Stomach smooth muscle (tissue), 2 donors: ENCODE measurements at regions not wholly inside any gene's neighbourhood (a gene's known extent, or its start where the extent isn't known, plus 50 kb on each side); places are given as distances from the start of the nearest gene placed in this dataset.

Experiments used
- H3K27ac ChIP-seq: one replicate; pipeline ENCODE4 v1.7.0; 2013; ENCODE audit warnings: mild to moderate bottlenecking, low read length, inconsistent platforms
- H3K27me3 ChIP-seq, 2 donors: one replicate each; pipeline ENCODE4 v1.7.0; 2013; ENCODE audit warnings: low read length in 2 of 2; ENCODE audit not compliant: insufficient read depth in 2 of 2, control insufficient read depth in 1 of 2
- H3K36me3 ChIP-seq, 2 donors: one replicate each; pipeline ENCODE4 v1.7.0; 2013; ENCODE audit warnings: low read length in 2 of 2; ENCODE audit not compliant: control insufficient read depth in 2 of 2, insufficient read depth in 2 of 2
- H3K4me1 ChIP-seq: one replicate; pipeline ENCODE4 v1.7.0; 2013; ENCODE audit warnings: low read length; ENCODE audit not compliant: control insufficient read depth, insufficient read depth
- H3K4me3 ChIP-seq, 2 donors: one replicate each; pipeline ENCODE4 v1.7.0; 2013; ENCODE audit warnings: low read length in 2 of 2
- H3K9ac ChIP-seq, 2 donors: one replicate each; pipeline ENCODE4 v1.7.0; 2013; ENCODE audit warnings: low read length in 2 of 2, mild to moderate bottlenecking in 1 of 2
- H3K9me3 ChIP-seq, 2 donors: one replicate each; pipeline ENCODE4 v1.7.0; 2013; ENCODE audit warnings: low read length in 2 of 2; ENCODE audit not compliant: control insufficient read depth in 2 of 2
- donor health status: healthy.
- donor health status: Pancreatic carcinoma.

- H3K27me3 ChIP-seq: no peaks in the 10 kb centered on the region
- no peaks in the 10 kb centered on the region for H3K9me3 ChIP-seq
- H3K27ac ChIP-seq: no peak overlapping the region
- H3K36me3 ChIP-seq: no peaks in the 10 kb centered on the region
- H3K9ac ChIP-seq: no peak overlapping the region
- H3K4me1 ChIP-seq: no peaks in the 10 kb centered on the region
- H3K4me3 ChIP-seq: no peak overlapping the region
Measured at GRCh38 chr1:101389547-101389929, 152.7 kb downstream of the S1PR1 start.

- Histone ChIP-seq H3K27me3 (no peaks in the 10 kb centered on the region), H3K27ac (no peak overlapping the region), H3K9ac (no peak overlapping the region), H3K9me3 (no peaks in the 10 kb centered on the region), H3K36me3 (no peaks in the 10 kb centered on the region), H3K4me3 (no peak overlapping the region), H3K4me1 (no peaks in the 10 kb centered on the region)
Measured at GRCh38 chr1:101392552-101392951, 155.7 kb downstream of the S1PR1 start.

GRCh38 chr1:101394041-101394440 lies 157.2 kb downstream of the S1PR1 start:
- Histone ChIP-seq H3K9me3 (no peaks in the 10 kb centered on the region), H3K27me3 (no peaks in the 10 kb centered on the region), H3K27ac (no peak overlapping the region), H3K4me3 (no peak overlapping the region), H3K36me3 (no peaks in the 10 kb centered on the region), H3K9ac (no peak overlapping the region), H3K4me1 (no peaks in the 10 kb centered on the region)

- Histone ChIP-seq H3K4me3 (no peak overlapping the region), H3K27me3 (no peaks in the 10 kb centered on the region), H3K27ac (no peak overlapping the region), H3K4me1 (no peaks in the 10 kb centered on the region), H3K9me3 (no peaks in the 10 kb centered on the region), H3K9ac (no peak overlapping the region), H3K36me3 (no peaks in the 10 kb centered on the region)
Measured at GRCh38 chr1:101399222-101399621, 162.4 kb downstream of the S1PR1 start.

GRCh38 chr1:101406271-101406670 lies 169.5 kb downstream of the S1PR1 start:
- H3K36me3 ChIP-seq: no peaks in the 10 kb centered on the region
- H3K4me1 ChIP-seq: no peaks in the 10 kb centered on the region
- H3K27ac ChIP-seq: no peak overlapping the region
- H3K27me3 ChIP-seq: no peaks in the 10 kb centered on the region
- no peaks in the 10 kb centered on the region for H3K9me3 ChIP-seq
- no peak overlapping the region for H3K9ac ChIP-seq
- no peak overlapping the region for H3K4me3 ChIP-seq

GRCh38 chr1:101406681-101407080 lies 169.9 kb downstream of the S1PR1 start:
- no peaks in the 10 kb centered on the region for H3K9me3 ChIP-seq
- no peak overlapping the region for H3K27ac ChIP-seq
- H3K27me3 ChIP-seq: no peaks in the 10 kb centered on the region
- H3K36me3 ChIP-seq: no peaks in the 10 kb centered on the region
- H3K4me1 ChIP-seq: no peaks in the 10 kb centered on the region
- H3K9ac ChIP-seq: no peak overlapping the region
- no peak overlapping the region for H3K4me3 ChIP-seq

GRCh38 chr1:101407505-101408211 lies 170.8 kb downstream of the S1PR1 start:
- H3K27me3 ChIP-seq: no peaks in the 10 kb centered on the region
- H3K4me3 ChIP-seq: no peak overlapping the region
- H3K36me3 ChIP-seq: no peaks in the 10 kb centered on the region
- H3K9ac ChIP-seq: no peak overlapping the region
- H3K27ac ChIP-seq: no peak overlapping the region
- H3K9me3 ChIP-seq: no peaks in the 10 kb centered on the region
- no peaks in the 10 kb centered on the region for H3K4me1 ChIP-seq

GRCh38 chr1:101408212-101409042 lies 171.6 kb downstream of the S1PR1 start:
- Histone ChIP-seq H3K9me3 (no peaks in the 10 kb centered on the region), H3K36me3 (no peaks in the 10 kb centered on the region), H3K4me3 (no peak overlapping the region), H3K4me1 (no peaks in the 10 kb centered on the region), H3K27me3 (no peaks in the 10 kb centered on the region), H3K9ac (no peak overlapping the region), H3K27ac (no peak overlapping the region)

- Histone ChIP-seq H3K27ac (no peak overlapping the region), H3K9me3 (no peaks in the 10 kb centered on the region), H3K4me3 (no peak overlapping the region), H3K27me3 (no peaks in the 10 kb centered on the region), H3K4me1 (no peaks in the 10 kb centered on the region), H3K36me3 (no peaks in the 10 kb centered on the region), H3K9ac (no peak overlapping the region)
Measured at GRCh38 chr1:101409102-101409501, 172.3 kb downstream of the S1PR1 start.

GRCh38 chr1:101410048-101410878 lies 173.4 kb downstream of the S1PR1 start:
- Histone ChIP-seq H3K27me3 (no peaks in the 10 kb centered on the region), H3K27ac (no peak overlapping the region), H3K9me3 (no peaks in the 10 kb centered on the region), H3K36me3 (no peaks in the 10 kb centered on the region), H3K4me3 (no peak overlapping the region), H3K4me1 (no peaks in the 10 kb centered on the region), H3K9ac (no peak overlapping the region)
